ENCODE measurements at regions not wholly inside any gene's neighbourhood (a gene's known extent, or its start where the extent isn't known, plus 50 kb on each side); places are given as distances from the start of the nearest gene placed in this dataset.

- no peak for DNase-seq
These were observed 109.6 kb upstream of the BMP2 start for GRCh38 chr20:6657904-6658303.

GRCh38 chr20:6657111-6657510 lies 110.4 kb upstream of the BMP2 start:
- DNase-seq, result no peak

DNA sequence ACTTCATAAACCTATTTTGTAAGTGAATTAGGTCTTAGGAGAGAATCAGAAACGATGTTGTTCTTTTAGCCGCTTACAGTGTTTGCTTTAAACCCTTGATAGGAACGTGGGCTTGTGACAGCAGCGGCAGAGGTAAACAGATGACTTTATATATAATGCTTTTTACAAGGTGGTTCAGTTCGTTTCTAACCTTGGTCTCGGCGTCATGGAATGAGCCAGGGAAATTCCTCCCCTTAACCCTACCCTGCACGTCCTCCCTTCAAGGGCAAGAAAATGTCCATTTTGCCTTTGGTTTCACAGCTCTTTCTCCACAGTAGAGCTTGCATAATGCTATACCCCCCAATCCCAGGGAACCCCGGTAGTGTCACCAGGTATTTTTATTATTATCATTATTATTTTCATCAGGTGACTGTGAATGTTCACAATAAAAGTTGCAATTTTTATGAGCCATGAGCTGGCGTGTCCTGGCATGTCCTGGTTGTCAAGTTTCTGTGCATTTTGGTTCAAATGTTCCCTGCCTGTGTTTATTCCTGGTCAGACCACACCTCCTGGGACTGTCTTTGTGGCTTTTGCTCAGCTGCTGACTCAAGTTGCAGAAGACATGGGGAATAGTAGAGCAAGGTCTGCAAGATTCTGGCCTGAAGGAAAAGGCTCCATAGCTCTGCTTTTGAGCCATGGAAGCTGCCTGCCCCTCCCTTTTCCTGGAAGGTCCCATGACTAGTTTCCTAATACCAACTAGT lies 112.8 kb upstream of the BMP2 start:
- DNase-seq, result peak in 1 of 3 donors; percentile 11

DNA sequence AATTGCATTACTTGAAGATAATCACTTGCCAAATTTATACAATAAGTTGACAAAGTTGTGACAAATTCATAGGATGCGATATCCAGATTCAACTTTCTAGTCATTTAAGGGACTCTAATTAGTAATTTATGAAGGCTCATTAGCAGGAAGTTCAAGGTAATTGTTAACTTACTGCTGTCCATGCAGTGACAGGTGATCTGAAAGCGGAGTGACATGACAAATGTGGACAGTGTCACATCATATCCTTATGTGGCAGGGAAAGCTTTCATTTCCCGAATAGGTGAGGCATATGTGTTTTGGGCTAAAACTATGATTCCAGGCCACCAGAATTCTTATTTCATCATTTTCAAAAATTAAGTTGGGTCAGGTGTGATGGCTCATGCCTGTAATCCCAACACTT lies 115.9 kb upstream of the BMP2 start:
- DNase-seq, result no peak

GRCh38 chr20:6651016-6651415 lies 116.5 kb upstream of the BMP2 start:
- peak; percentile 52 to 57 (median 56) for DNase-seq

GRCh38 chr20:6646021-6646636 lies 121.4 kb upstream of the BMP2 start:
- DNase-seq, result no peak

DNA sequence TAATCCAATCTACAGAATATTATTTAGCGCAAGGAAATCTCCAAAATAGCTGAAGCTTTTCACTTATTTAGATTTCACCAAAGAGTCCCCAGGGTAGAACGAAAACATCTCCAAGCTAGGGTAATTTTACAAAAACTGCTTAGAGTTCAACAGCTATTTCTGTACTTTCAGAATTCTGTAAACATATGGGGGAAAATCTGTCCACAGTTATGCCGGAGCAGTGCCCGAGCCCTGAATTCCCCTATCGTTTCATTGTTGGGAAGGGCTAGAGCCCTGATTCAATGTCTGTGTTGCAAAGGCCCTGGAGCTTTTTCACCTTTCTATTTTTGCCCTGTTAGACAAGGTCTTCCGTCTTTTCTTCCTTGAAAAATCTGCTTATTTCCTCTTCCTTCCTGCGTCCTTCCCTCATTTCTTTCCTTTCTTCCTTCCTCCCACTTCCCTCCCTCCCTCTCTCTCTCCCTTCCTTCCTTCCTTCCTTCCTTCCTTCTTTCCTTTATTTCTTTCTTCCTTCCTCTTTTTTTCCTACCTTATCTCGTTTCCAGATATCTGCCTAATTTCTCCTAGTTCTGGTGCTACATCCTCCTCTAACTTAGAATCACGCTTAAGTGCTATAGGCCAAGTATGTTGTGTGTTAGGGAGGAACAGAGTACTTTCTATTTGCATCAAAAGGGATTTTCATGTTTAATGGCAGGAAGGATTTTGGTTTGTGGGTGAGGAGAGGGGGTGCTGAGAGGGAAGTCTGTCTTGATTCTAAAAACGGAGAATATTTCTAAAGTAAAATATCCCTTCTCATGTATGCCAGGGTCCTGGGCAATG lies 122.5 kb upstream of the BMP2 start:
- DNase-seq, result no peak

DNA sequence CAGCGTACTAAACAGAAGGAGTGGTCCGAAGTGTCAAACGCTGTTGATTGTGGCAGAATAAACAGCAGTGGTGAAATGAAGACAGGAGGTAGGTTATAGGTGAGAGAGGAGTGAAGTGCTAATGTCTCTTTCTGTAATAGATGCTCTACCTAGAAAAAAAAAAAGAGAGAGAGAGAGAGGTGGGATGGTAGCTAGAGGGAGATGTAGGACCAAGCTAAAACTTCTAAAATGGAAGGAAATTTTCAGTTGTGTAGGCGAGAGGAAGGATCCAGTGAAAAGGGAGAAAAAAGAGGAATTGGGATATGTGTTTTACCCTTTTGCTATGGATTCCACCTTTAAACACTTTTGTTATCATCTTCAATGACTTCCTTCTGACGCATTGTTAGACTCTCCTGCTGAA lies 126.5 kb upstream of the BMP2 start:
- DNase-seq, result no peak

- no peak for DNase-seq
These were observed 130.3 kb upstream of the BMP2 start for GRCh38 chr20:6637160-6637579.

DNA sequence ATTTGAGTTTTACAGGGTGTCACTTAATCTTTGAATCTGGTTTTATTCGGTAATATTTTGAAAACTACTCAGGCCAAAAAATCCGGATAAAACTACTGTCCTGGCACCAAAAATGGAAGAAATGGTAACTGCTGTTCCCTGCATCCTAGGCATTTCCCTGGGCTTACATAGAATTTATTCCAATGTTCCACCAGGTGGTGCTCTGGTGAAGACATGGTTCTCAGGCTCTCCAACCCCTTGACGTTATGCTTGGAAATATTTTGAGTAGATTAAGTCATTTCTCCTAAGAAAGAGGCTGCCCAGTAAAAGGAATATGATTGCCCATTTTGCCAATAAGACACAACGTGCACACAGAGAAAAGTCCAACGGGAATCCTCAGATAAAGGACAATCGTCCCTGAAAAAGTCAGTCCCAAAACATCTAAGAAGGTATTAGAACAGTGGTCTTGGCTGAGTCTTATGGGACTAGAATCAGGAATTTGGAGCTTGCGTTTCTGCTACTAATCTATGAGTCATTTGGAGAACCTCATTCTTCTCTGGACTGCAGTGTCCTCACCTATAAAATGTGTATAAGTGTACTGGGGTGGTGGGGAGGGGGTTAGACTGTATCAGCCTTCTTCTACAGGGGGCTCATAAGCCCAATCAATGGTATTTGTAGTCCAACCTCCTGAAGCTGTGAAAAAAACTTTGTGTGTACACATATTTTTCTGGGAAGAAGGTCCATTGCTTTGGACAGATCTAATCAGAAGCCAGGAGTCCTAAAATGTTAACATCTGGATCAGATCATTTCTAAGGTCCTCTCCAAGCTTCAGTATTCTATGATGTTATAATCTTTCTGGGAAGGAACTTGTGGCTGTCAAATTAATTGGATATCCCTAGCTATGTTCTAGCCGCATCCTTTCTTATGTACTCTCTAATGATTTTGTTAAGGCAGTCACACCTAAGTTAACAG lies 131.0 kb upstream of the BMP2 start:
- DNase-seq, result peak; percentile 65 to 77 (median 76)

GRCh38 chr20:6635034-6635736 lies 132.3 kb upstream of the BMP2 start:
- DNase-seq, result peak in 1 of 3 donors; percentile 10

GRCh38 chr20:6632187-6632586 lies 135.3 kb upstream of the BMP2 start:
- peak in 2 of 3 donors; percentile 14 to 16 for DNase-seq

GRCh38 chr20:6630514-6630913 lies 137.0 kb upstream of the BMP2 start:
- DNase-seq, result no peak

GRCh38 chr20:6629564-6629963 lies 137.9 kb upstream of the BMP2 start:
- DNase-seq, result no peak

GRCh38 chr20:6626805-6627204 lies 140.7 kb upstream of the BMP2 start:
- DNase-seq, result no peak

DNA sequence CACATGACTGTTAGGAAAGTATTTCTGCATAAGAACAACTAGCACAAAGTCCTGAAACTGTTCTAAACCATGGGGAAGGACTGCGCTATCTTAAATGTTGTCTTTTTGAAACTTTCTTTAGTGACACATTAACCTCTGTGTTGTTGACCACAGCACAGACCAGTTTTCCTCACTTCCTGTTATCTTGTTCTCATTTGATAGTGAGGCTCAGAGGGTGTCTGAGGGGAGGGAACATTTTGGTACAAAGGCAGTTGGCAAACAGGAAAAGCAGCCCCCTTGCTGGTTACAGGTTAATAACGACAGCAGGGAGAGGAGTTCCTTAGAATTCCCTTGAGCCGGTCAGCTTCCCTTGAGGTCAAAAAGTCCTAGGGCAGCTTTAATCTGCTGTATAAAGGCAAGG lies 143.5 kb upstream of the BMP2 start:
- peak in 2 of 3 donors; percentile 16 to 26 for DNase-seq

- DNase-seq, result no peak
These were observed 145.4 kb upstream of the BMP2 start for GRCh38 chr20:6622041-6622440.

DNA sequence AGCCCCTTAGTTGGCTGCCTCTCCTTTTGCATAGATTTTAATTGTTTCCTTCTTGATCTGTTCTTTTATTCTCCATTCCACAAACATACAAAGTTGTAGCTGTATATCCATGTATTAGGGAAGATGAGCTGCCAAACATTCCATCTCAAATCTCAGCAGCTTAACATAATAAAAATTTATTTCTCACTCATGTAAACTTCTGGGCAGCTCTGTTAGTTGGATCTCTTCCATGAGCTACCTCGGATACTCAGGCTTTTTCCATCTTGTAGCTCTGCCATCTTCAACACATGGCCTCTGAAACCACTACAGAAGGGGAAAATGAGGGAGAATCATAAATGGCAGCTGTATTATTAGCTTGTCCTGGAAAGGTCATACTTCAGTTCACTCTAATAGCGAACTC lies 149.4 kb upstream of the BMP2 start:
- DNase-seq, result no peak

DNA sequence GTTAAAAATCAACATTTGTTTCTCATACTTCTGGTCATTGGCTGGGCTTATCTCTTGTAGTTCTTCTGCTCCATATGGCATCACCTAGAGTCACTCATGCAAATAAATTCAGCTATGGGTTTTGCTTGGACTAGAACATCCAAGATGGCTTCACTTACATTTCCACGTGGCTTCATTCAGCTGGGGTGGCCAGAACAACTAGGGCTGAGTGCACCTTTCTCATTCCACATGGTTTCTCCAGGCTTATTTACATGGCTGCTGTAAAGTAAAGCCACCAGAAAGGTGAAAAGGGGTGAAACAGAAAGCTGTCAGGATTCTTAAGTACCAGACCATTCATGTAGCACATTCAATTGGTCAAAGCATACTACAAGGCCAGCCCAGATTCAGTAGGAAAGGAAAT lies 151.1 kb upstream of the BMP2 start:
- no peak for DNase-seq

DNA sequence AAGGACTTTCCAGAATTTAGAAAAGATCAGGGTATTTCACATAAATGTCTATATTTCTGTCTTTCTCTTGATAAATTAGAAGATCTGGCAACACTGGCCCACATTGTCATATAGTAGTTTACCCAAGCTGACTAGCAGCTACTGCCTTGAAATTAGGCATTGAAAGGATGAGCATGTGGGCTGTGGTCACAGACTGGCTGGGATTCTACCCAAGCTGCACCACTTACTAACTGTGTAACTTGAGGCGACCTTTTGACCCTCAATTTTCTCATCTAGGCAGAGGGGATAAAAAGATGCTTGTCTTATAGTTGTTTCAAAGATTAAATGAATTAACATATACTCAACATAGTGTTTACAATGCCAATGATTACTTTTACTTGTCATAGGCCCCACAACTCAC lies 152.7 kb upstream of the BMP2 start:
- no peak for DNase-seq

DNA sequence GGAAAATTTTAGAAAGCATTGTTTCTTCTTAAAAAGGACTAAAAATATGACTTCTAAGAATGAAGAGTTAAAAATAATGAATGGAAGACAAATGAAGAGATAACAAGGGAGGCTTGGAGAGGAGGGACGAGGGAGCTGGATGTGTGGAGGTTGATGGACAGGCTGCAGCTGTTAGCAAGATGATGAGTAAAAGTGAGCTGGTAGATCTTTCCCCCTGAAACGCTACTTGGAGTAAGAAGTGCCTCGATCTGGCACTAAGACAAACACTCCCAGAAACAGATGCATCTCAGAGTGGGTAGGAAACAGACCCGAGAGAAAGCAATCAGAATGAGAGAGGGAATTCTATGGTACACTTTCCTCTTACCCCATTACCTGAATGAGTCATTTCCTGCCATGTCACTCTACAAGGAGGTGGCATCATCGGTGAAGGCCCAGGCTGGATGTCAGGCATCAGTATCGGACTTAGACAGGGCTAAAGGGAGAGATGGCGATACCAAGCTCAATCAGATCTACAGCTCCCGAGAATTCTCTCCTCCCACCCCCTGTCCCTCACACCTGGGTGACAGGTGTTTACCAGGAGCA lies 154.1 kb upstream of the BMP2 start:
- DNase-seq, result no peak

GRCh38 chr20:6612606-6612923 lies 154.9 kb upstream of the BMP2 start:
- DNase-seq, result no peak

Measured in suppressor macrophage treated with lipopolysaccharide for 1 hour (primary cell).